HEK293T (cell line): ENCODE measurements at regions not wholly inside any gene's neighbourhood (a gene's known extent, or its start where the extent isn't known, plus 50 kb on each side); places are given as distances from the start of the nearest gene placed in this dataset.

Source experiments
- ARNT ChIP-seq: fragments of 450-650 bp; IDR thresholded peaks from 2 replicates; pipeline ENCODE4 v1.6.1; 2017; ENCODE audit warnings: mild to moderate bottlenecking
- BHLHE40 ChIP-seq: fragments of 450-650 bp; IDR thresholded peaks from 2 replicates; pipeline ENCODE4 v1.6.1; 2016; ENCODE audit warnings: mild to moderate bottlenecking, moderate library complexity, borderline replicate concordance
- CTBP1 ChIP-seq: fragments of 450-650 bp; IDR thresholded peaks from 2 replicates; pipeline ENCODE4 v1.6.1; 2016; ENCODE audit warnings: borderline replicate concordance
- FOXA1 ChIP-seq: fragments of 450-650 bp; IDR thresholded peaks from 2 replicates; pipeline ENCODE4 v1.6.1; 2016; ENCODE audit warnings: mild to moderate bottlenecking
- FOXK2 ChIP-seq: fragments of 450-650 bp; IDR thresholded peaks from 2 replicates; pipeline ENCODE4 v1.6.1; 2016; ENCODE audit warnings: mild to moderate bottlenecking
- FOXM1 ChIP-seq: fragments of 450-650 bp; IDR thresholded peaks from 2 replicates; pipeline ENCODE4 v1.6.1; 2017; ENCODE audit warnings: mild to moderate bottlenecking, borderline replicate concordance
- L3MBTL2 ChIP-seq: fragments of 450-650 bp; conservative IDR thresholded peaks from 2 replicates; pipeline ENCODE4 v1.6.1; 2016; ENCODE audit warnings: mild to moderate bottlenecking
- LEF1 ChIP-seq: fragments of 450-650 bp; IDR thresholded peaks from 2 replicates; pipeline ENCODE4 v1.6.1; 2017; ENCODE audit warnings: mild to moderate bottlenecking, borderline replicate concordance
- NFRKB ChIP-seq: fragments of 450-650 bp; IDR thresholded peaks from 2 replicates; pipeline ENCODE4 v1.6.1; 2016; ENCODE audit warnings: mild to moderate bottlenecking, moderate library complexity
- SP1 ChIP-seq: fragments of 450-650 bp; IDR thresholded peaks from 2 replicates; pipeline ENCODE4 v1.6.1; 2017
- SUZ12 ChIP-seq: fragments of 450-650 bp; IDR thresholded peaks from 2 replicates; pipeline ENCODE4 v1.6.1; 2016; ENCODE audit warnings: mild to moderate bottlenecking
- TARDBP ChIP-seq: fragments of 450-650 bp; IDR thresholded peaks from 2 replicates; pipeline ENCODE4 v1.6.1; 2016
- TF ChIP-seq, protein P1 (sequence below): fragments of 450-650 bp; IDR thresholded peaks from 2 replicates; pipeline ENCODE4 v1.6.1; 2016

DNA sequence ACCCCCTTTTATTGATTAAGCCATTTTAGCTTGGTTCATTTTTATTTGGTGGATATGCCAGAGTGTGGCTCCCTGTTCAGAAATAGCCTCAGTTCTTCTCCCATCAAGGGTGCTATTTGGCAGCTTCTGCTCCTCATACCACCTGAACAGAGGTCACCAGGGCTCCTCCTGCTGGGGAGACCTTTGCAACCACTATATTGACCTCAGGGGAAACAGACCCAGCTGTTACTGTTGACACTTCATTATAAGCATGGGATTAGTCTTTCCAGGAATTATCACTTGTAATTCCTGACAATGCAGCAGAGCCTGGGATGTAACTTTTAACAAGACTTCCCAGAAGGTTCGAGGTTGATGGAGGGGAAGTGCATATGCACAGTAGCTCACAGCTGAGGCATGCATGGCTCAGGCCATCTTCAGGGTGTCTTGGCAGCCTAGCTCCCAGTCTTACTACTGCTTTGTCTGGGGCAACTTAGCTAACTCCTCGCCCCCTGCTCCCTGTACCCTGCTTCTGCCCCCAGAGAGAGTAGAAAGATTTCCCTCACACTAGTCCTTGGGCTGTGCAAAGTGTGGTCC is 239.4 kb upstream of the SPRED2 start:
- TF ChIP-seq BHLHE40 (no peak), SUZ12 (no peak), FOXA1 (no peak), FOXK2 (no peak), ARNT (no peak), TARDBP (no peak), SP1 (no peak), CTBP1 (no peak), FOXM1 (no peak), LEF1 (no peak), NFRKB (no peak), L3MBTL2 (no peak)
- TF ChIP-seq, protein P1, sequence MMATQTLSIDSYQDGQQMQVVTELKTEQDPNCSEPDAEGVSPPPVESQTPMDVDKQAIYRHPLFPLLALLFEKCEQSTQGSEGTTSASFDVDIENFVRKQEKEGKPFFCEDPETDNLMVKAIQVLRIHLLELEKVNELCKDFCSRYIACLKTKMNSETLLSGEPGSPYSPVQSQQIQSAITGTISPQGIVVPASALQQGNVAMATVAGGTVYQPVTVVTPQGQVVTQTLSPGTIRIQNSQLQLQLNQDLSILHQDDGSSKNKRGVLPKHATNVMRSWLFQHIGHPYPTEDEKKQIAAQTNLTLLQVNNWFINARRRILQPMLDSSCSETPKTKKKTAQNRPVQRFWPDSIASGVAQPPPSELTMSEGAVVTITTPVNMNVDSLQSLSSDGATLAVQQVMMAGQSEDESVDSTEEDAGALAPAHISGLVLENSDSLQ: no peak
